OCI-LY7 (cell line): ENCODE measurements at regions not wholly inside any gene's neighbourhood (a gene's known extent, or its start where the extent isn't known, plus 50 kb on each side); places are given as distances from the start of the nearest gene placed in this dataset.

Source experiments
- BruUV-seq: library from RNA; stranded (reverse); fragments of 400-500 nt; replicated peaks from 2 replicates; lab custom pipeline; 2021; lab: Mats Ljungman, UMichigan
- CTCF ChIA-PET: fragments of 300-600 bp; sonication (Branson Sonifier 250); formaldehyde crosslinking; loops from one replicate; lab custom pipeline; 2022; ENCODE audit warnings: antibody characterized with exemption; ENCODE audit not compliant: unreplicated experiment; lab: Charles Lee
- POLR2A ChIA-PET: fragments of 300-600 bp; sonication (Branson Sonifier 250); formaldehyde crosslinking; loops from one replicate; lab custom pipeline; 2022; ENCODE audit warnings: antibody characterized with exemption; lab: Charles Lee
- DNase-seq: peaks from one replicate; pipeline ENCODE4 v3.0.0-alpha.2; 2015; ENCODE audit warnings: low spot score
- H2AFZ ChIP-seq: fragments of 200-600 bp; sonication (generic), shearing (Covaris generic); 2 replicates; pipeline ENCODE4 v1.6.1; 2014; ENCODE audit warnings: mild to moderate bottlenecking, antibody characterized with exemption, low read length, moderate library complexity
- H3K27ac ChIP-seq: fragments of 200-600 bp; sonication (generic); 2 replicates; pipeline ENCODE4 v1.5.1; 2014; ENCODE audit warnings: mixed run types, low read depth, mild to moderate bottlenecking, moderate library complexity, low read length, inconsistent platforms; ENCODE audit not compliant: poor library complexity, severe bottlenecking
- H3K36me3 ChIP-seq: fragments of 200-600 bp; sonication (generic); 2 replicates; pipeline ENCODE4 v1.6.1; 2014; ENCODE audit warnings: mild to moderate bottlenecking, antibody characterized with exemption, low read length, moderate library complexity, mixed read lengths; ENCODE audit not compliant: insufficient read depth
- H3K4me1 ChIP-seq: fragments of 200-600 bp; sonication (generic); 2 replicates; pipeline ENCODE4 v1.5.1; 2014; ENCODE audit warnings: mild to moderate bottlenecking, low read length; ENCODE audit not compliant: insufficient read depth, poor library complexity, severe bottlenecking
- H3K4me2 ChIP-seq: fragments of 200-600 bp; sonication (generic); 2 replicates; pipeline ENCODE4 v1.6.1; 2014; ENCODE audit warnings: mild to moderate bottlenecking, low read length
- H3K4me3 ChIP-seq: fragments of 200-600 bp; sonication (generic); 2 replicates; pipeline ENCODE4 v1.5.1; 2014; ENCODE audit warnings: mild to moderate bottlenecking, low read depth, low read length; ENCODE audit not compliant: poor library complexity, severe bottlenecking
- H3K79me2 ChIP-seq: fragments of 200-600 bp; sonication (generic); 2 replicates; pipeline ENCODE4 v1.6.1; 2016; ENCODE audit warnings: low read depth, mild to moderate bottlenecking, low read length, moderate library complexity, mixed read lengths; ENCODE audit not compliant: insufficient read depth
- H3K9me2 ChIP-seq: fragments of 200-600 bp; sonication (generic); 2 replicates; pipeline ENCODE4 v1.6.1; 2016; ENCODE audit warnings: mild to moderate bottlenecking, low read length, mixed read lengths; ENCODE audit not compliant: insufficient read depth
- H3K9me3 ChIP-seq: fragments of 200-600 bp; sonication (generic); 2 replicates; pipeline ENCODE4 v1.6.1; 2014; ENCODE audit warnings: mild to moderate bottlenecking, mixed run types, low read length, mixed read lengths
- H4K20me1 ChIP-seq: fragments of 200-600 bp; sonication (generic); 2 replicates; pipeline ENCODE4 v1.6.1; 2014; ENCODE audit warnings: mild to moderate bottlenecking, antibody characterized with exemption, low read length, moderate library complexity, mixed read lengths; ENCODE audit not compliant: insufficient read depth
- EZH2phosphoT487 ChIP-seq: fragments of 200-600 bp; sonication (generic); IDR thresholded peaks from 2 replicates; pipeline ENCODE4 v1.6.1; 2018; ENCODE audit warnings: low read depth, borderline replicate concordance, mild to moderate bottlenecking, mixed run types, antibody characterized with exemption, low read length, moderate library complexity, mixed read lengths
- intact Hi-C: fragments of 100-400 bp; cut with micrococcal nuclease; formaldehyde crosslinking; loops from one replicate; pipeline ENCODE4 v1.10.0; 2022; ENCODE audit not compliant: unreplicated experiment
- TF ChIP-seq, protein P1 (sequence below): fragments of 200-600 bp; sonication (generic); conservative IDR thresholded peaks from 2 replicates; pipeline ENCODE4 v1.5.1; 2014; ENCODE audit warnings: mild to moderate bottlenecking, antibody characterized with exemption, low read length, moderate library complexity, mixed read lengths

DNA sequence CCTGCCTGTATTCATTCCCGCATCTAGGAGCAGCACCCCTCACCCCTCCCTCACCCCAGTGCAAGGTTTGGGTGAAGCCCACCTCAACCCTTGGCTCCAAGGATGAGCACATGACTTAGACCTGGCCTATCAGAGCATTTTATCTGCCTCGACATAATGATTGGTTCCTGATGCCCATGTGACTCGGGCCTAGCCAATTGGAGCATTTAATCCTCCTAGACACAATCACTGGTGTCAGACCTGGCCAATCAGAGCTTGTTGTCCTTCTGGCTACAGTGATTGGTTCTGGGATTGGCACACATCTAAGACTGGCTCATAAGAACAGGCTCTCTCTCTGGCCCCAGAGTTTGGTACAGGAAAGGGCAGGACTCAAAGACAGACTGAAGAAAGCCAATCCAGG lies 73.1 kb upstream of the MYL2 start:
- no peaks in the 10 kb centered on the region for H3K9me2 ChIP-seq
- no peaks in the 10 kb centered on the region for H3K79me2 ChIP-seq
- H2AFZ ChIP-seq: no peak overlapping the region
- H3K36me3 ChIP-seq: no peaks in the 10 kb centered on the region
- H3K27ac ChIP-seq: no peak overlapping the region
- no peak overlapping the region for H3K4me3 ChIP-seq
- ChIA-PET CTCF (interaction anchor here (0.6 kb wide), 2 partner anchors 231 to 711 kb away, joined by 3 to 6 read pairs; no protein-coding TSS in a partner anchor), POLR2A (interaction anchor here (0.5 kb wide), 1 partner anchor 16 kb away, joined by 3 read pairs; no protein-coding TSS in a partner anchor)
- no peaks in the 10 kb centered on the region for H3K4me1 ChIP-seq
- intact Hi-C loops: no loop called here
- TF ChIP-seq, protein P1, sequence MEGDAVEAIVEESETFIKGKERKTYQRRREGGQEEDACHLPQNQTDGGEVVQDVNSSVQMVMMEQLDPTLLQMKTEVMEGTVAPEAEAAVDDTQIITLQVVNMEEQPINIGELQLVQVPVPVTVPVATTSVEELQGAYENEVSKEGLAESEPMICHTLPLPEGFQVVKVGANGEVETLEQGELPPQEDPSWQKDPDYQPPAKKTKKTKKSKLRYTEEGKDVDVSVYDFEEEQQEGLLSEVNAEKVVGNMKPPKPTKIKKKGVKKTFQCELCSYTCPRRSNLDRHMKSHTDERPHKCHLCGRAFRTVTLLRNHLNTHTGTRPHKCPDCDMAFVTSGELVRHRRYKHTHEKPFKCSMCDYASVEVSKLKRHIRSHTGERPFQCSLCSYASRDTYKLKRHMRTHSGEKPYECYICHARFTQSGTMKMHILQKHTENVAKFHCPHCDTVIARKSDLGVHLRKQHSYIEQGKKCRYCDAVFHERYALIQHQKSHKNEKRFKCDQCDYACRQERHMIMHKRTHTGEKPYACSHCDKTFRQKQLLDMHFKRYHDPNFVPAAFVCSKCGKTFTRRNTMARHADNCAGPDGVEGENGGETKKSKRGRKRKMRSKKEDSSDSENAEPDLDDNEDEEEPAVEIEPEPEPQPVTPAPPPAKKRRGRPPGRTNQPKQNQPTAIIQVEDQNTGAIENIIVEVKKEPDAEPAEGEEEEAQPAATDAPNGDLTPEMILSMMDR: no peak
- DNase-seq: no peak
- H3K4me2 ChIP-seq: no peak overlapping the region
- H4K20me1 ChIP-seq: no peaks in the 10 kb centered on the region
- peaks cover 5% of the 10 kb centered on the region; the same call in 1 of the 2 replicates for H3K9me3 ChIP-seq
- BruUV-seq: no TSS peak

DNA sequence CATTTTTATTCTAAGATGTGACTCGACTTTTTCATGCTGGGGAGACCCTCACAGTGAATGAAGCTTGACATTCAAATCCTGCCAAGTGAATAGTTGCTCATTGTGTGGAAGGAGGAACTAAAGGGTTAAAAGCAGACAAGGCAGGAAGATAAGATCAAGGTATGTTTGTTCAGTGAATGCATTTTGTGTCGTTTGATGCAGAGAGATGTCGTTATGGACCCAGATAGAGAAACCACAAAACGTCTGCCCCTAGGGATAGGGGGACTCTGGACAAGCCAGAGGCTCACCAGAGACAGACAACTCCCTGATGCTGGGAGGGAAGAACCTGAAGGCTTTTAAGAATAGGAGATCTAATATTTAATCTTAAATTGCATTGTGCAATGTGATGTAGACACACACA lies 72.5 kb upstream of the MYL2 start:
- Histone ChIP-seq H2AFZ (no peak overlapping the region), H3K36me3 (no peaks in the 10 kb centered on the region), H3K4me1 (no peaks in the 10 kb centered on the region), H3K79me2 (no peaks in the 10 kb centered on the region), H3K9me3 (no peaks in the 10 kb centered on the region; the same call in 1 of the 2 replicates), H4K20me1 (no peaks in the 10 kb centered on the region), H3K4me3 (no peak overlapping the region), H3K4me2 (no peak overlapping the region), H3K9me2 (no peaks in the 10 kb centered on the region), H3K27ac (no peak overlapping the region)
- no TSS peak for BruUV-seq
- POLR2A ChIA-PET: interaction anchor here (0.5 kb wide), 1 partner anchor 16 kb away, joined by 3 read pairs; no protein-coding TSS in a partner anchor
- CTCF ChIA-PET: interaction anchor here (0.6 kb wide), 1 partner anchor 711 kb away, joined by 3 read pairs; no protein-coding TSS in a partner anchor
- intact Hi-C loops: no loop called here
- TF ChIP-seq, protein P1: no peak
- TF ChIP-seq EZH2phosphoT487: no peak
- no peak for DNase-seq

GRCh38 chr12:110983811-110984210 lies 63.4 kb upstream of the MYL2 start:
- Histone ChIP-seq H3K4me3 (no peak overlapping the region), H3K4me2 (no peak overlapping the region), H3K9me2 (no peaks in the 10 kb centered on the region), H3K79me2 (no peaks in the 10 kb centered on the region), H2AFZ (no peak overlapping the region), H3K36me3 (no peaks in the 10 kb centered on the region), H4K20me1 (no peaks in the 10 kb centered on the region), H3K4me1 (no peaks in the 10 kb centered on the region), H3K9me3 (no peaks in the 10 kb centered on the region), H3K27ac (no peak overlapping the region)
- ChIA-PET POLR2A (interaction anchor here (0.6 kb wide), 2 partner anchors 8 to 187 kb away, joined by 3 to 4 read pairs; no protein-coding TSS in a partner anchor), CTCF (no interaction called here)
- DNase-seq: no peak
- no TSS peak for BruUV-seq
- intact Hi-C loops: no loop called here
- no peak for TF ChIP-seq EZH2phosphoT487
- TF ChIP-seq, protein P1: no peak
